ENCODE measurements at regions not wholly inside any gene's neighbourhood (a gene's known extent, or its start where the extent isn't known, plus 50 kb on each side); places are given as distances from the start of the nearest gene placed in this dataset.
"Not testable (repeated sequence)": the region's sequence is repeated elsewhere in the genome, so short reads cannot be mapped to it uniquely, and the experiment has no call there.

DNA sequence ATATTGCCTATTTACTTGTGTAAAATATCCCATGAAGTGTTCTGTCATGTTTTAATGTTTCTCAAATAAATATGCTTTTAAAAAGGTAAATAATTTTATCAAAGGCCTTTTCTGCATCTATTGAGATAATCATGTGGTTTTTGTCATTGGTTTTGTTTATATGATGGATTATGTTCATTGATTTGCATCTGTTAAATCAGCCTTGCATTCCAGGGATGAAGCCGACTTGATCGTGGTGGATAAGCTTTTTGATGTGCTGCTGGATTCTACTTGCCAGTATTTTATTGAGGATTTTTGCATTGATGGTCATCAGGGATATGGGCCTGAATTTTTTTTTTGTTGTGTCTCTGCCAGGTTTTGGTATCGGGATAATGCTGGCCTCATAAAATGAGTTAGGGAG is 63.9 kb upstream of the P2RY10 start:
- TF ChIP-seq, protein P1, sequence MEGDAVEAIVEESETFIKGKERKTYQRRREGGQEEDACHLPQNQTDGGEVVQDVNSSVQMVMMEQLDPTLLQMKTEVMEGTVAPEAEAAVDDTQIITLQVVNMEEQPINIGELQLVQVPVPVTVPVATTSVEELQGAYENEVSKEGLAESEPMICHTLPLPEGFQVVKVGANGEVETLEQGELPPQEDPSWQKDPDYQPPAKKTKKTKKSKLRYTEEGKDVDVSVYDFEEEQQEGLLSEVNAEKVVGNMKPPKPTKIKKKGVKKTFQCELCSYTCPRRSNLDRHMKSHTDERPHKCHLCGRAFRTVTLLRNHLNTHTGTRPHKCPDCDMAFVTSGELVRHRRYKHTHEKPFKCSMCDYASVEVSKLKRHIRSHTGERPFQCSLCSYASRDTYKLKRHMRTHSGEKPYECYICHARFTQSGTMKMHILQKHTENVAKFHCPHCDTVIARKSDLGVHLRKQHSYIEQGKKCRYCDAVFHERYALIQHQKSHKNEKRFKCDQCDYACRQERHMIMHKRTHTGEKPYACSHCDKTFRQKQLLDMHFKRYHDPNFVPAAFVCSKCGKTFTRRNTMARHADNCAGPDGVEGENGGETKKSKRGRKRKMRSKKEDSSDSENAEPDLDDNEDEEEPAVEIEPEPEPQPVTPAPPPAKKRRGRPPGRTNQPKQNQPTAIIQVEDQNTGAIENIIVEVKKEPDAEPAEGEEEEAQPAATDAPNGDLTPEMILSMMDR (IDR thresholded peaks at IDR 0.05; ENCODE audit: low read depth, low read length, poor library complexity, severe bottlenecking), result not testable (repeated sequence)
- not testable (repeated sequence) for TF ChIP-seq EZH2phosphoT487 (IDR thresholded peaks at IDR 0.05; ENCODE audit: borderline replicate concordance, low read length)

All from DOHH2 (cell line).